ENCODE measurements at regions not wholly inside any gene's neighbourhood (a gene's known extent, or its start where the extent isn't known, plus 50 kb on each side); places are given as distances from the start of the nearest gene placed in this dataset.

- Histone ChIP-seq H3K27me3 (ENCODE audit: insufficient read depth, low read depth) (no peaks in the 10 kb centered on the region), H4K20me1 (ENCODE audit: insufficient read depth) (no peaks in the 10 kb centered on the region), H2AFZ (ENCODE audit: low read depth) (no peak overlapping the region), H3K4me2 (no peak overlapping the region), H3K27ac (no peak overlapping the region), H3K79me2 (ENCODE audit: insufficient read depth, low read depth) (no peaks in the 10 kb centered on the region), H3K36me3 (ENCODE audit: insufficient read depth) (no peaks in the 10 kb centered on the region), H3K4me1 (ENCODE audit: low read depth, poor library complexity, severe bottlenecking) (no peaks in the 10 kb centered on the region), H3K9ac (no peak overlapping the region), H3K4me3 (IDR thresholded peaks at IDR 0.05; ENCODE audit: insufficient read depth, low read depth, low read length) (no peak overlapping the region)
- TF ChIP-seq, protein P1, sequence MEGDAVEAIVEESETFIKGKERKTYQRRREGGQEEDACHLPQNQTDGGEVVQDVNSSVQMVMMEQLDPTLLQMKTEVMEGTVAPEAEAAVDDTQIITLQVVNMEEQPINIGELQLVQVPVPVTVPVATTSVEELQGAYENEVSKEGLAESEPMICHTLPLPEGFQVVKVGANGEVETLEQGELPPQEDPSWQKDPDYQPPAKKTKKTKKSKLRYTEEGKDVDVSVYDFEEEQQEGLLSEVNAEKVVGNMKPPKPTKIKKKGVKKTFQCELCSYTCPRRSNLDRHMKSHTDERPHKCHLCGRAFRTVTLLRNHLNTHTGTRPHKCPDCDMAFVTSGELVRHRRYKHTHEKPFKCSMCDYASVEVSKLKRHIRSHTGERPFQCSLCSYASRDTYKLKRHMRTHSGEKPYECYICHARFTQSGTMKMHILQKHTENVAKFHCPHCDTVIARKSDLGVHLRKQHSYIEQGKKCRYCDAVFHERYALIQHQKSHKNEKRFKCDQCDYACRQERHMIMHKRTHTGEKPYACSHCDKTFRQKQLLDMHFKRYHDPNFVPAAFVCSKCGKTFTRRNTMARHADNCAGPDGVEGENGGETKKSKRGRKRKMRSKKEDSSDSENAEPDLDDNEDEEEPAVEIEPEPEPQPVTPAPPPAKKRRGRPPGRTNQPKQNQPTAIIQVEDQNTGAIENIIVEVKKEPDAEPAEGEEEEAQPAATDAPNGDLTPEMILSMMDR (conservative IDR thresholded peaks at IDR 0.05; ENCODE audit: low read depth, low read length), result no peak
These were observed 1096.5 kb downstream of the FSCB start for GRCh38 chr14:43410631-43411030.

DNA sequence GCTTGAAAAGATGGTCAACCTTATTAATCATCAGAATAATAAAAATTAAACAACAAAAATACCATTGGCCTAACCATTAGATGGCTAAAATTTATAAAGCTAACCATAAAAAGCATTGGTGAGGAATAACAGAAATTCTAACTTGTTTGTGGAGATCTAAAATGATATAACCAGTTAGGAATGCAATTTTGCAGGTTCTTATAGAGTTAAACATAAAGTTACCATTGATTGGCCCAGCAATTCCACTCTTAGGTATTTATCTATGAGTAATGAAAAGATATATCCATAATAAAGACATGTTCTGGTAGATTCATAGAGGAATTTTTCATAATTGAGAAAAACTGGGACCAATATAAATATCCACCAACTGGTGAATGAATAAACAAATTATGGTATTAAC is 1098.6 kb downstream of the FSCB start:
- TF ChIP-seq, protein P1 (conservative IDR thresholded peaks at IDR 0.05; ENCODE audit: low read depth, low read length), result no peak
- Histone ChIP-seq H3K4me3 (IDR thresholded peaks at IDR 0.05; ENCODE audit: insufficient read depth, low read depth, low read length) (no peak overlapping the region), H3K79me2 (ENCODE audit: insufficient read depth, low read depth) (no peaks in the 10 kb centered on the region), H2AFZ (ENCODE audit: low read depth) (no peak overlapping the region), H4K20me1 (ENCODE audit: insufficient read depth) (no peaks in the 10 kb centered on the region), H3K27me3 (ENCODE audit: insufficient read depth, low read depth) (no peaks in the 10 kb centered on the region), H3K36me3 (ENCODE audit: insufficient read depth) (no peaks in the 10 kb centered on the region), H3K9ac (no peak overlapping the region), H3K27ac (no peak overlapping the region), H3K4me1 (ENCODE audit: low read depth, poor library complexity, severe bottlenecking) (no peaks in the 10 kb centered on the region), H3K4me2 (no peak overlapping the region)

- H3K27ac ChIP-seq, result no peak overlapping the region
- no peaks in the 10 kb centered on the region for H3K79me2 ChIP-seq (ENCODE audit: insufficient read depth, low read depth)
- H3K4me1 ChIP-seq (ENCODE audit: low read depth, poor library complexity, severe bottlenecking), result no peaks in the 10 kb centered on the region
- no peaks in the 10 kb centered on the region for H3K27me3 ChIP-seq (ENCODE audit: insufficient read depth, low read depth)
- no peak overlapping the region for H2AFZ ChIP-seq (ENCODE audit: low read depth)
- H3K4me2 ChIP-seq, result no peak overlapping the region
- no peaks in the 10 kb centered on the region for H4K20me1 ChIP-seq (ENCODE audit: insufficient read depth)
- TF ChIP-seq, protein P1 (conservative IDR thresholded peaks at IDR 0.05; ENCODE audit: low read depth, low read length), result no peak
- no peak overlapping the region for H3K9ac ChIP-seq
- no peak overlapping the region for H3K4me3 ChIP-seq (IDR thresholded peaks at IDR 0.05; ENCODE audit: insufficient read depth, low read depth, low read length)
- no peaks in the 10 kb centered on the region for H3K36me3 ChIP-seq (ENCODE audit: insufficient read depth)
These were observed 1099.4 kb downstream of the FSCB start for GRCh38 chr14:43407706-43408105.

DNA sequence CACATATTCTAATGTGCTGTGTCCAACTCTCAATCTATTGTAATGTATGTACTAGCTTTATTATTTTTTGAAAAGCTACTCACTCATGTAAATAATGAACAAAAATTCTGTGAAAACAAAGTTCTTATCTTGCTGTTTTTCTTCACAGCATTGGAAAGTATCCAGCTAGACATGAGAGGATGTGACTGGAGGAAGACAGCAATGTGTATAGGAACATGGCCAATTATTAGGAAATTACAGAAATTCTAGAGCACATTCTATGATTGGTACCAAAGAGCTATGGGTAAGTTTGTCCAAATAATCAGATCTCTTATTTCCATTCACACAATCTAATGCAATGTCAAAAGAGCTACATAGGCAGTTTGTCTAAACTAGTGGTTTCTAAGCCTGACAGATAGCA is 1100.2 kb downstream of the FSCB start:
- TF ChIP-seq, protein P1 (conservative IDR thresholded peaks at IDR 0.05; ENCODE audit: low read depth, low read length), result no peak
- Histone ChIP-seq H3K4me3 (IDR thresholded peaks at IDR 0.05; ENCODE audit: insufficient read depth, low read depth, low read length) (no peak overlapping the region), H3K9ac (no peak overlapping the region), H3K4me2 (no peak overlapping the region), H3K27ac (no peak overlapping the region), H3K36me3 (ENCODE audit: insufficient read depth) (no peaks in the 10 kb centered on the region), H3K27me3 (ENCODE audit: insufficient read depth, low read depth) (no peaks in the 10 kb centered on the region), H4K20me1 (ENCODE audit: insufficient read depth) (no peaks in the 10 kb centered on the region), H3K79me2 (ENCODE audit: insufficient read depth, low read depth) (no peaks in the 10 kb centered on the region), H2AFZ (ENCODE audit: low read depth) (no peak overlapping the region), H3K4me1 (ENCODE audit: low read depth, poor library complexity, severe bottlenecking) (no peaks in the 10 kb centered on the region)

Measured in KMS-11 (cell line).